C4-2B (cell line): ENCODE measurements at regions not wholly inside any gene's neighbourhood (a gene's known extent, or its start where the extent isn't known, plus 50 kb on each side); places are given as distances from the start of the nearest gene placed in this dataset.

Experiments used
- H3K27ac ChIP-seq: fragments of 450-650 bp; 2 replicates; pipeline ENCODE4 v1.5.1; 2017
- ZFX ChIP-seq: fragments of 450-650 bp; IDR thresholded peaks from 2 replicates; pipeline ENCODE4 v1.6.1; 2017
- TF ChIP-seq, protein P1 (sequence below): fragments of 450-650 bp; conservative IDR thresholded peaks from 2 replicates; pipeline ENCODE4 v1.5.1; 2017; ENCODE audit warnings: mild to moderate bottlenecking

DNA sequence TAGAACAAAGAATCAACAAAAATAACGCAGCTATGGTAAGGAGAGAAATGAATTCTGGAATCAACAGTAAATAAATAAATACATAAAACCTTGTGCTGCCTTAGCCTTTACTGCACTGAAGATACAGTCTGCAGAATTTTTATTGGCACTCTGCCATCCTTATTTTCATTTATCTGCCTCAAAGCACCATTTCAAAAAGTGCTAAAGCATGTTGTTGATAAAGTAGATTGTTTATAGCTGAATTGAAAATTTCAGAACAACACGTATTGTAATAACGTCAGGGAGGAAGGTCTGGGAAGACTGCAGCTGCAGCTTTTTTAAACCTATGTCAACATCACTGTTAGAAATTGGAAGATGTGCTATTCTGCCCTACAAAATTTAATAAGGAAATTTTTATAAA, 787.2 kb downstream of the PLCL1 start:
- TF ChIP-seq, protein P1, sequence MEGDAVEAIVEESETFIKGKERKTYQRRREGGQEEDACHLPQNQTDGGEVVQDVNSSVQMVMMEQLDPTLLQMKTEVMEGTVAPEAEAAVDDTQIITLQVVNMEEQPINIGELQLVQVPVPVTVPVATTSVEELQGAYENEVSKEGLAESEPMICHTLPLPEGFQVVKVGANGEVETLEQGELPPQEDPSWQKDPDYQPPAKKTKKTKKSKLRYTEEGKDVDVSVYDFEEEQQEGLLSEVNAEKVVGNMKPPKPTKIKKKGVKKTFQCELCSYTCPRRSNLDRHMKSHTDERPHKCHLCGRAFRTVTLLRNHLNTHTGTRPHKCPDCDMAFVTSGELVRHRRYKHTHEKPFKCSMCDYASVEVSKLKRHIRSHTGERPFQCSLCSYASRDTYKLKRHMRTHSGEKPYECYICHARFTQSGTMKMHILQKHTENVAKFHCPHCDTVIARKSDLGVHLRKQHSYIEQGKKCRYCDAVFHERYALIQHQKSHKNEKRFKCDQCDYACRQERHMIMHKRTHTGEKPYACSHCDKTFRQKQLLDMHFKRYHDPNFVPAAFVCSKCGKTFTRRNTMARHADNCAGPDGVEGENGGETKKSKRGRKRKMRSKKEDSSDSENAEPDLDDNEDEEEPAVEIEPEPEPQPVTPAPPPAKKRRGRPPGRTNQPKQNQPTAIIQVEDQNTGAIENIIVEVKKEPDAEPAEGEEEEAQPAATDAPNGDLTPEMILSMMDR, result no peak
- TF ChIP-seq ZFX, result no peak
- no peak overlapping the region for H3K27ac ChIP-seq

DNA sequence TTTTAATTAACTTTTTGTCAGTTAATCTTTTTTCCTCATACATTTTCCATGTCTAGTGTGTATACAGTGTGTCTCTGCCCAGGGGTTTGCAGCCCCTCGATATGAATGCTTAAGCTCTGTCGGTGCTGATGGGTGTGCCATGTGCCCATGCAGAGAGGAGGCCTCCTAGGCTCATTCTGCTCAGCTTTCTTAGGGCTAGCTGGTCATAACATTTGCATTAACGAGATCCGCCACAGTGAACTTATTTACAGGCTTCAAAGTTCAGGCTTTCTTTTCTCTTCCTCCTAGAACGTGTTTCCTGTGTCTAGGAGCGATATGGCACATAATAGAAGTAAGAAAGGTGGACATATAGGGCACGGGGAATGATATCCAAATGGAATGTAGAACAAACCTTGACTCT, 783.3 kb downstream of the PLCL1 start:
- no peak overlapping the region for H3K27ac ChIP-seq
- TF ChIP-seq, protein P1, result no peak
- TF ChIP-seq ZFX, result no peak

DNA sequence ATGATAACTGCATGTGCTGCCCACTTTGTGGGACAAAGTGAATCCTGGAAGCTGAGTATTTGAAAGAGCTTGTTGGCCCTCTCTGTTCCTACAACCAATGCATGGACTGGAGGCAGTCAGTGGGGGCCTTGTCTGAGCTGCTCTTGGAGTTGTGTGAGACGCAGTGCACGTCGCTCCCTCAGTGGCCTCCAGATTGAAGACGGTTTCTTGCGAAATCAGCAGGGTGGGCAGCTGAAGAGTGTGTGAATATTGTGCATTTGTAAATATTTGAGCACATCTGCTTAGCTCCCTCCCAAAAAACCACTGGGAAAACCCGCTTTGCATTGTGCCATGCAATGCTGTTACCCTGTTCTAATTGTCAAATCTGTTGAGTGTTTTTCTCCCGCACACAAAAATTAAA, 782.8 kb downstream of the PLCL1 start:
- H3K27ac ChIP-seq, result no peak overlapping the region
- no peak for TF ChIP-seq ZFX
- TF ChIP-seq, protein P1, result no peak

DNA sequence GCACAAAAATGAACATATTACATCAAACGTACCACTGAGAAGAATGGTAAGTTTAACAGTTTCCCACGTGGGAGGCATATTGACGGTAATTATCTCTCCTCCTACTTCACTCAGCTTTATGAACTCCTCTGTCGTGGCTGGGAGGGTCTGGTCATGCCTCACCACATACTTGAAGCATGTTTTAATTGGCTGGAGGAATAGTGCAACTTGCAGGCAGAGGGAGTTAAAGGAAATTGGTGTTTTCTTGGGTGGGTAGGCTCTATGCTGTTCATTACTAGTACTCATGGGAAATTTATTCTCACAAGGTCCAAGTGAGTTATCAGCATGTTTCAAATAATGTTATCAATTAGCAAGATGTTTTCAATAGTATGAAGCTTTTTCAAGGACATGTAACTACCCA, 767.0 kb downstream of the PLCL1 start:
- H3K27ac ChIP-seq, result no peak overlapping the region
- TF ChIP-seq, protein P1, result no peak
- no peak for TF ChIP-seq ZFX

DNA sequence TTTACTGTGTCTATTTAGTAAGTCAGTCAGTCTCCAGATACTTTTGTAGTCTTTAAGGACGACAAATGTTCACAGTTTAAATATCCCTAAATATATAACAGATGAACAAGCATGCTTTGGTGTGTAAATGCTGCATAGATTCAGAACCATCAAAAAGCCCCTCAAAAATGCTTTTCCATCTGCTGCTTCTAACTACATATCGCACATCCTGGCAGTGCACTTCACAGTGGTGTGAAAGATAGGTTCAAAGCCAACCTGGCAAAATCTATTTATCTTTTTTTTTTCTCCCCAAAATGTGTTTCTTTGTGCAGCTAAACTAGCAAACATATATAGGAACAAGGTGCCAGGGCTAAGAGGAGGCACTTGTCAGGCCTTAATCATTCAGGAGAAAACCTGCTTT, 753.8 kb downstream of the PLCL1 start:
- H3K27ac ChIP-seq, result no peak overlapping the region
- TF ChIP-seq ZFX, result no peak
- TF ChIP-seq, protein P1, result no peak

DNA sequence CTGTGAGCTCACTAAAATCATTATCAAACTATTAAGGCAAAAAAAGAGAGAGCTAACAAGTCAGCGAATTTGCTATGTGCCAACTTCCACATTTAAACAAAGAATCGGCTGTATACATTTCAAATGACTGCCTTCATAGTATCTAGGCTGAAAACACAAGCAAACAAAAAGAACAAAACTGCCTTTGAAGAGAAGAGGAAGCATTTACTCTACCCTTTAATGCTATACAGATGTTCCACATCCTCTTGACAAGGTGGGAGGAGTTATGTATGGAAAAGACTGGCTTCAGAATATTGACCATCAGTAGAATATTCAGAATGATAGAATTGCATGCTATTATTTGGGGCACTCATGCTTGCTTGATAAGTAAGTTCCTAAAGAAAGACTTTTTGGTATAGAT, 741.7 kb downstream of the PLCL1 start:
- TF ChIP-seq ZFX, result no peak
- TF ChIP-seq, protein P1, result no peak

DNA sequence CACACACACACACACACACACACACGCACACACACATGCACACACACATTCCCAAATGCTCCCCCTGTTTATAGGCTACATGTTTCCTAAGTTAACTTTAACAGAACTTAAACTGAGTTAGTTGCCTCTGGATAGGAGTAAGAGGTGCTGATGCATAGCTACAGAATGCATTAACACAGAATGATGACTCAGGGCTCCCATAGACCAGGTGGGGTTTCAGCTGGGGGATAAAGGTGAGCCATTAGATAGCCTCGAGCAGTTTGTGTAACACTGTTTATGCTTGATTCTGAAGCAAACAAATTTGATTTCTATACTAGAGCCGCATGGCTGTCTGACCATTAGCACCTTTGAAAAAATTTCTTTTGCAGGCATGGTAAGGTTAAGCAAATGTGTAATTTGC, 741.0 kb downstream of the PLCL1 start:
- no peak for TF ChIP-seq ZFX
- TF ChIP-seq, protein P1, result no peak
- H3K27ac ChIP-seq, result no peak overlapping the region

More for the DNA sequence above, 741.7 kb downstream of the PLCL1 start:
- H3K27ac ChIP-seq, result no peak overlapping the region
